Osteocyte (in vitro differentiated cells): ENCODE measurements at regions not wholly inside any gene's neighbourhood (a gene's known extent, or its start where the extent isn't known, plus 50 kb on each side); places are given as distances from the start of the nearest gene placed in this dataset.

Experiments
- DNase-seq: peaks from one replicate; pipeline ENCODE4 v3.0.0; 2021; ENCODE audit warnings: mixed read lengths; ENCODE audit not compliant: unreplicated experiment; ENCODE audit errors: extremely low spot score
- H3K27ac Mint-ChIP-seq: one replicate; pipeline ENCODE4 v1.8.0; 2021; ENCODE audit warnings: mild to moderate bottlenecking, mixed read lengths; ENCODE audit not compliant: unreplicated experiment
- H3K27me3 Mint-ChIP-seq: one replicate; pipeline ENCODE4 v1.8.0; 2021; ENCODE audit warnings: mixed read lengths; ENCODE audit not compliant: unreplicated experiment
- H3K36me3 Mint-ChIP-seq: one replicate; pipeline ENCODE4 v1.8.0; 2021; ENCODE audit warnings: mixed read lengths; ENCODE audit not compliant: unreplicated experiment
- H3K4me1 Mint-ChIP-seq: one replicate; pipeline ENCODE4 v1.8.0; 2021; ENCODE audit warnings: mixed read lengths; ENCODE audit not compliant: unreplicated experiment
- H3K4me3 Mint-ChIP-seq: one replicate; pipeline ENCODE4 v1.8.0; 2021; ENCODE audit warnings: mild to moderate bottlenecking, moderate library complexity, mixed read lengths; ENCODE audit not compliant: unreplicated experiment
- H3K9me3 Mint-ChIP-seq: one replicate; pipeline ENCODE4 v1.8.0; 2021; ENCODE audit warnings: mixed read lengths; ENCODE audit not compliant: unreplicated experiment
- TF ChIP-seq, protein P1 (sequence below): fragments of 200-600 bp; sonication (generic); IDR thresholded peaks from 2 replicates; pipeline ENCODE4 v1.5.0; 2021; ENCODE audit warnings: antibody characterized with exemption, mild to moderate bottlenecking, moderate library complexity

DNA sequence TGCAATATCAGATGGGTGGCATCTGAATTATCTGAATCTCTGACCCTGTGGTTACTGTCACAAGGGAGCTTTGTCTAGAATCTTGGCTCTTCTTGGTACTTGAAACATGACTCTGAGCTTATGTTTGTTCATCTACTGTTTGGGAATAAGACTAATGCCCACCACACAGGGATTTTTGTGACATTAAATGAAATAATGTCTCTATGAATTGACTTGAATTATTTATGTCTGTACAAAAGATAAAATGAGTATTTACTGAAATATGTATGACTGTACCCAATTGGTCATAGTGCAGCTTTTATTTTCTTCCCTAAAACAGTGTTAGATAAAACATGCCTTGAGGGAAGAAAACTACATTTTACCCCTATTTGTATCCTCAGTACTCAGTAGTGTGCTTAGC, 87.9 kb upstream of the ZPLD1 start:
- H3K4me3 Mint-ChIP-seq: no peak overlapping the region
- H3K27me3 Mint-ChIP-seq: peaks cover 43% of the 10 kb centered on the region
- no peaks in the 10 kb centered on the region for H3K9me3 Mint-ChIP-seq
- TF ChIP-seq, protein P1, sequence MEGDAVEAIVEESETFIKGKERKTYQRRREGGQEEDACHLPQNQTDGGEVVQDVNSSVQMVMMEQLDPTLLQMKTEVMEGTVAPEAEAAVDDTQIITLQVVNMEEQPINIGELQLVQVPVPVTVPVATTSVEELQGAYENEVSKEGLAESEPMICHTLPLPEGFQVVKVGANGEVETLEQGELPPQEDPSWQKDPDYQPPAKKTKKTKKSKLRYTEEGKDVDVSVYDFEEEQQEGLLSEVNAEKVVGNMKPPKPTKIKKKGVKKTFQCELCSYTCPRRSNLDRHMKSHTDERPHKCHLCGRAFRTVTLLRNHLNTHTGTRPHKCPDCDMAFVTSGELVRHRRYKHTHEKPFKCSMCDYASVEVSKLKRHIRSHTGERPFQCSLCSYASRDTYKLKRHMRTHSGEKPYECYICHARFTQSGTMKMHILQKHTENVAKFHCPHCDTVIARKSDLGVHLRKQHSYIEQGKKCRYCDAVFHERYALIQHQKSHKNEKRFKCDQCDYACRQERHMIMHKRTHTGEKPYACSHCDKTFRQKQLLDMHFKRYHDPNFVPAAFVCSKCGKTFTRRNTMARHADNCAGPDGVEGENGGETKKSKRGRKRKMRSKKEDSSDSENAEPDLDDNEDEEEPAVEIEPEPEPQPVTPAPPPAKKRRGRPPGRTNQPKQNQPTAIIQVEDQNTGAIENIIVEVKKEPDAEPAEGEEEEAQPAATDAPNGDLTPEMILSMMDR: no peak
- no peak overlapping the region for H3K27ac Mint-ChIP-seq
- no peaks in the 10 kb centered on the region for H3K36me3 Mint-ChIP-seq
- no peaks in the 10 kb centered on the region for H3K4me1 Mint-ChIP-seq
- DNase-seq: no peak

DNA sequence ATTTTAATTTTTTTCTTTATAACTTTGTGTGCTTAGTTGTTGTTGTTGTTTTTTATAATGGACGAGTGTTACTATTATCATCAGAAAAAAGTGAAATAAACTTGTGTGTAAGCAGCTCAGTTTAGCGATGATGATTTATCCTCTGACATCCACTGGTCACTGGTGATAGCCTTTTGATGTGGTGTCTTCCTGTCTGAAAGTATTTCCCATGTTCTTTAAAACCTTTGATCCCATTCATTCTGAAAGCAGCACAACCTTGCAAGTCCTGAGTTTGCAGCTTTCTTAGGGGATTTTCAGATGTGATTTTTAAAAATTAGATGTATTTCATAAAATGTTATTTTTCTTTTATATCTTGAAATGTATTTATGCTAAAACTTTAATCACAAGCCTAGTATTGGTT, 85.9 kb upstream of the ZPLD1 start:
- Mint-ChIP-seq H3K27ac (no peak overlapping the region), H3K27me3 (peaks cover 26% of the 10 kb centered on the region), H3K4me3 (no peak overlapping the region), H3K36me3 (no peaks in the 10 kb centered on the region), H3K9me3 (no peaks in the 10 kb centered on the region), H3K4me1 (no peaks in the 10 kb centered on the region)
- no peak for DNase-seq
- TF ChIP-seq, protein P1: no peak

- TF ChIP-seq, protein P1: no peak
- no peak overlapping the region for H3K4me3 Mint-ChIP-seq
- no peaks in the 10 kb centered on the region for H3K36me3 Mint-ChIP-seq
- peaks cover 8% of the 10 kb centered on the region for H3K27me3 Mint-ChIP-seq
- no peak overlapping the region for H3K27ac Mint-ChIP-seq
- no peak for DNase-seq
- no peaks in the 10 kb centered on the region for H3K4me1 Mint-ChIP-seq
- H3K9me3 Mint-ChIP-seq: no peaks in the 10 kb centered on the region
Observed at GRCh38 chr3:102353148-102353547, 81.7 kb upstream of the ZPLD1 start.

DNA sequence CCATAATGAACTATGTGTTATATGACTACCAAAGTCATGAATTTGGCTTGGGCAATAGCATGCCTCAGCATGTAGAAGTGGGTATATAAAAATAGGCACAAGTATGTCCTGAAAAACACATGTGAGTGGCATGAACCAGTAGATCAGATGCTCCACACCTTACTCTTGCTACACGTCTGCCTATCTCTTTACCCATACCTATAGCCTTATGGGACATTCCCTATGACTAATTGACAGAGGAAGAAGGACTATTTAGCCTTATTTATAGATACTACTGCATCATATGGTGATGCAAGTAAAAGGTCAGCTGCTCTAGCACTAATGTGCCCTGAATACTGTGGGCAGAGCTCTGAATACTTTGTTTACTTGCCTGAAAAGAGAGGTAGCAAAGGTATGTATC, 81.0 kb upstream of the ZPLD1 start:
- Mint-ChIP-seq H3K36me3 (no peaks in the 10 kb centered on the region), H3K4me3 (no peak overlapping the region)
- TF ChIP-seq, protein P1: no peak

GRCh38 chr3:102354818-102355515, 79.8 kb upstream of the ZPLD1 start:
- H3K9me3 Mint-ChIP-seq: no peaks in the 10 kb centered on the region
- no peak for DNase-seq
- TF ChIP-seq, protein P1: no peak
- no peak overlapping the region for H3K4me3 Mint-ChIP-seq
- peaks cover 8% of the 10 kb centered on the region for H3K27me3 Mint-ChIP-seq
- H3K4me1 Mint-ChIP-seq: no peaks in the 10 kb centered on the region
- H3K27ac Mint-ChIP-seq: no peak overlapping the region
- no peaks in the 10 kb centered on the region for H3K36me3 Mint-ChIP-seq

More for the DNA sequence above, 81.0 kb upstream of the ZPLD1 start:
- Mint-ChIP-seq H3K9me3 (no peaks in the 10 kb centered on the region), H3K27me3 (peaks cover 8% of the 10 kb centered on the region), H3K4me1 (no peaks in the 10 kb centered on the region), H3K27ac (no peak overlapping the region)
- no peak for DNase-seq
